GM21723 (cell line): ENCODE measurements at regions not wholly inside any gene's neighbourhood (a gene's known extent, or its start where the extent isn't known, plus 50 kb on each side); places are given as distances from the start of the nearest gene placed in this dataset.

Experiments
- ATAC-seq: cut with Tn5 transposase; IDR thresholded peaks from one replicate; pipeline ENCODE4 v1.9.1; 2021; ENCODE audit warnings: mild to moderate bottlenecking, moderate library complexity; ENCODE audit not compliant: unreplicated experiment

DNA sequence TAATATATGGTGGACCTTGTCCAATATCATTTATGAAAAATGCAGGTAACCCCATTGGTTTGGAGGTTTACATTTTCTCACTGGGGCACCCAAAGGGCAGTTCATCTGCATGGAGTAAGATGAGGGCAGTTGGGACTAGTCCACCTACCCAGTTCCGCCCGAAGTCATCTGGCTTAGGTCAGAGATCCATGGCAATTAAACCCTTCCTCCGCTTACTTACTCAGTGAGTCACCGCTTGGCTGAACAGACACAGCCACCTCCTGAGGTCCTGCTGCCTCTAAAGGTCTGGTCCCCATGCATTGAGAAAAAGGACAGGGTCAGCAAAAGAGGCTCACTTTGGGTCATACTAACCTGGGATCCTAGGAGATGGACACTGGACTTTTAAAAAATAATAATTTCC lies 102.9 kb upstream of the PRL start:
- ATAC-seq: no peak

DNA sequence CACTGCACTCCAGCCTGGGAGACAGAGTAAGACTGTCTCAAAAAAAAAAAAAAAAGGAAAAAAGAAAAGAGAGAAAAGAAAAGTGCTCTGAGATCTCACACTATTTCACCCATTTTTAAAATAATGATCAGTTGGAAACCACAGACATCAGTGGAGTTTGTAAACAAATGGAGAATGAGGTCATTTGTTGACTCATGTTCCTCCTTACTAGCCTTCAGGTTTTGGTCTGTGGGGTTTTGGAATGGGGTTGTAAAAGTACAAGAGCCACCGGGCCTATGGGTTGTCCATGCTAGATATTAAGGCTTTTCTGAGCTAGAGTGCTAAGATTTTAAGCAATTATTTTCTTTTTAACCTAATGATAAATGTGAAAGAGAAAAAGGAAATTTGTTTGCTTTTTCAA lies 104.4 kb upstream of the PRL start:
- no peak for ATAC-seq

DNA sequence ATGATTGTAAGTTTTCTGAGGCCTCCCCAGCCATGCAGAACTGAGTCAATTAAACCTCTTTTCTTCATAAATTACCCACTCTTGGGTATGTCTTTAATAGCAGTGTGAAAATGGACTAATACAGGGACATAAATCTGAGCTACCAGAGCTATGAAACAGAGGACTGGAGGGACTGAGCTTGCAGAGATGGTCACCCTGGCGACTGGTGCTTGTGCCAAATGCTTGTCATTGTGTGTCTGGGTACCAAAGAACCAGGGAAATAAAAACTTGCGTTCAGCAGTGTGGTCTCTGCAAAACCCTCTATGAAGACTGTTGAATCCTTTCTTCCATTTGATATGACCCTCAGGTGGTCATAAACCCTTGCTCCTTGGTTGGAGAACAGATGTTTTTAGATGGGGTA lies 105.1 kb upstream of the PRL start:
- no peak for ATAC-seq

DNA sequence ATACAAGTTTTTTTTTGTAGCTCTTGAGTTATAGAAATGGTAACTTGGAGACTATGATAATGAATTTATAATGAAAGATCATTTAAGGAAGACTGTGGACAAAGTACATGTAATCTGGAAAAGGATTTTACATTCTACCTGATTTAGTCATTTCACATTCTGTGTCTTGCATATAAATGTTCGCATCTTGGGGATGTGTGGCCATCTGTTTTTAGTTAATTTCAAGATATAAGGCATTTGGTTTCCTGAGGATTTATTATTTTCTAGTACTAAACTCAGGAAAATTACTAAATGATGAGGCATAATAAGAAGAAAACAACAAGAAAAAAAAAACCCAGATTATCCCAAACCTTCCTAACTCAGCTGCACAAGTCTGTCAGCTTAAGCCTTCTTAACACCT lies 112.7 kb upstream of the PRL start:
- ATAC-seq: no peak

DNA sequence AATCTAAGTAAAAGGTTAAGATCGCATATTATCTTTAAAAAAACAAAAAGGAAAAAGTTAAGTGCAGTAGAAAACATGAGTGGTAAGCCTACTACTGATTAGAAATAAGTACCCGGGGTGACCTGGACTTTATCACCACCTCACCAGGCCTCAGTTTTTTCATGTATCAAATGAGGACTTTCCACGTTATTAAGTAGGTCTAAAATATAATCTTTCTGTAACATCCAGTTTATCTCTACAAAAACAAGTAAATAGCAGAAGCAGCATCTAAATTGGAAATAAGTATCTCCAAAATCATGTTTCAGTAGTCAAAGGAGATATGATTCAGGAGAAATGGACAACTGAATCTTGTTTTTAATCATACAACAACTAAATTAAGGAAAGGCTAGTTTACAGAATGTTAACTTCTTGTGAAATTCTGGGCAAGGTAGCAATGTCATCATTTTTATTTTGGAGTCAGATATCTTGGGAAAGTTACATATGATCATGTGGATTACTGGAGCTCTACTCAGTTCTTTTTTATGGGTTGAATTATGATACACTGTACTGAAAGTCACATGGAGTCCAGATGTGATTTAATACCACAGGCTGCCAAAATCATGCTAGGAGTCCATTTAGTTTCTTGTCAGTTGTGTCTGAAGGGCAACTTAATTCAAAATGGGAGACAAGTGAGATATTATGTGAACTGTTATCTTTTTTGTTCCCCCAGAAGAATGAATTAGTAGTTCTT lies 114.7 kb upstream of the PRL start:
- no peak for ATAC-seq

DNA sequence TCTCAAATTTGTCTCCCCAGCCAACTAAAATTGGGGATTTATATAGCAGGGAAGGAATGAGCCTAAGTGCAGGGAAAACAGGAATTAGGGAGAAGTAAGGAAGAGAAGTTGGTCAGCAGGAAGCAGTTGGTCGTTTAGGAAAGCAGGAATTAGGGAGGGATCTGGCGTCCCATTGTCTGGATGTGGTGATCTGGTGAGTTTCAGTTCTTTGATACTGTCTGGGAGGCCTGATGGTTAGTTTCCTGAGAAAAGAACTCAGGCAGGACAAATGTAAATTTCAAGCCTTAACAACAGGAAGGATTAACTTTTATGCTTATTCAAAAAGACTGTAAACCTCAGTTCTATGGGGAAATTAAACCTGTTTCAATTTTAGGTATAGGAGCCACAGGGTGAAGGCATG lies 116.2 kb upstream of the PRL start:
- no peak for ATAC-seq

DNA sequence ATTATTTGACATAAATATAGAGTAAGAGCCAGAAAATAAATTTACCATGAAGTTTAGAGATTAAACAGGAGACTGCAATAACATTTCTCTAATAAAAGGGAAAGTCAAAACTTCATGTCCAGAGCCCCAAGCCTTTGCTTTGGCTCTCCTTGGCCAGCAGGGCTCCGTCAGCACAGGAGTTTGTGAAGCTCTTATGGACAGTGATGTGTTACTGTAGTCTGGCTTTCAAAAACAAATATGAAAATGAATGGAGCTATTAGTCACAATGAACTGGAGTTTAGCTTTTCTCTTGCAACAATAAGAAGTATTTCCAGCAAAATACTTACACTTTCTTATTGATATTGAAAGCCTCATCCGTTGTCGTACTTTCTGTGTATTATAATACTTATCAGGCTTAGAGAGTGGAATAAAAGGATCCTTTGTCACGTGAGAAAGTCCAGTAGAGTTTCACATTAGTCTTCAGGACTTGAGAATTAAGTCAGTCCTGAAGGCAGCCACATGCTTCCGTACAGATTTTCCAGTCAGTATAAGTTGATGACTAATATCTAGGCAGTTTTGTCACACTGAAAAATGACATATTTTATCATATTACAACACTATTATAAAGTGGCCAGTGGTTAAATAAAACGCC lies 117.0 kb upstream of the PRL start:
- ATAC-seq: no peak

DNA sequence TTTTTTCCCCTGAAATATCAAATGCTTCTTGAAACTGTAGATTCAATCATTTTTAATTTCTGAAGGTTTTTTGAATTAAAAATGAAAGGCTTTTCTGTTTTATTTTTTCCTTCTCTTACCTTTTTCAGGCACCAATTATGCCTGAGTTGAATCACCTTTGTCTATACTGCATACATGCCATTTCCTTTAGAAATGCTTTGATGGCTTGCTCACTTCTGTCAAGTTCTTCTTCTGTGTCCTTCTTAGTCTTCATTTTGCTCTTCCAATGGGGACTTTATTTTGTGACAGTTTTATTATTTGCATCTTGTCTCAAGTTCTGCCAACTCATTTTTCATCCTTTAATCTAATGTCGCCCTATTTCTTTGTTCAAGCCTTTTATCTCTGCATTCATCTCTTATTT lies 121.9 kb upstream of the PRL start:
- ATAC-seq: no peak

DNA sequence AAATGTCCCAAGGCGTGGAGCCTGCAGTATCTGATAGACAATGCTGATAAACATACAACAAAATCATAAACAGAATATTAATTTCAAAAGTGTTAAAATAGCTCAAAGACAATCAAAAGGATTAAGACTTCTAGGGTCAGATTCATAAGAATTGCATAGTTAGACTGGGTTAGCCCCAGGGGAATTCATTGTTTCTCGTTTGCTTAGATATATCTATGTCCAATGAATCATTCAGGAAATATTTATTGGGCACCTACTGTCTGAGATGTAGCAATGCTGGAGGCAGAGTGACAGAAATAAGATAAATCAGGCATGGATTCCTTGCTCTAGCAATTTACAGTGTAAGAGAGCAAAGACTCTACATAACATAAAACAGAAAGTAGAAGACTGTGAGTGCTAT lies 124.4 kb upstream of the PRL start:
- no peak for ATAC-seq

DNA sequence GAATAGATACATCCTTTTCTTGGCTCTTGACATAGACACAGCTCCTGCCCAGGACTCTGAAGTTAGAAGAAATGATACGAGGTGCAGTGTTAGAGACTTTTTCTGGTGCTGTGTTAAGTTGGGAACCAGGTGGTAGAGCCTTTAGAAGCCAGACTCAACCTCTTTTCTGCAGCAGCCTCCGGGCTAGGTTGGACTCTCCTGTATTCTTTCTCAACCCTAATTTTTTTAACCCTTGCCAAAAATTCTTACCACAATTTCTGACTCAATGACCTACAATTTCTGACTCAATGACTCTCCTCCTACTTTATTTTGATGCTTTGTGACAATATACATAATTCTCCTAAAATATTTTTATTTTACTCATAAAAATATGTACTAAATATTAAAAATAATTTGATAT lies 127.4 kb upstream of the PRL start:
- no peak for ATAC-seq

DNA sequence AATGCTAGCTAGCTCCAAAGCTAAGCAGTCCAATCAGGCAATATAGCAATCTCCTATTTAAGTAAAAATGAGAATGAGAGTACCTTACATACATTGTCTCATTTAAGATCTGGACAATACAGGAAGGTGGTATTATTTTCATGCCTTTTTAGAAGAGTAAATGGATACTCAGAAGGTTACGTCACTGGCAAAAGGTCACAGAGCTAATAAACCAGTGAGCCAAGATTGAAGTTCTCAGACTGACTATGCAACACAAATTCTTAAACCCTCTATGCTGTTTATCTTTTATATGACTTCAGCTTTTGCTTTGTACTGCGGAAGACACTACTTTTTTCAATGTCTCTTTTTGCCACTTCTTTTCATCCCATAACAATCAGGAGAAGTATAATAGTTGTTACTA lies 135.2 kb upstream of the PRL start:
- ATAC-seq: no peak

DNA sequence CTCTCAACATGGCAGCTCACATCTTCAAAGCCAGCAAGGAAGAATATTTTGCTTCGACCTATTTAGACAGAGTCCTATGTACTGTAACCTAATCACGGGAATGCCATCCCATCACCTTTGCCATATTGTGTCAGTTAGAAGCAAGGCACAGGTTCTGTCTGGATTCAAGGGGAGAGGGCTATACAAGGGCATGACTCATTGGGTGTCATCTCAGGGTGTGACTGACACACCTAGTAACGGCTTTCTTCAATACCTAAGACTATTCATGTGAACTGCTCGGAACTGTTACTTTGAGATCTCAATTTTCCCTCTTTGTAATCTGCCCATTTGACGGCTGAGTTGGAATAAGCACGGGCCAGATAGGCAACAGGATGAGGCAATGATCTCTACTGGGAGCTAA lies 135.6 kb upstream of the HDGFL1 start:
- ATAC-seq: no peak

DNA sequence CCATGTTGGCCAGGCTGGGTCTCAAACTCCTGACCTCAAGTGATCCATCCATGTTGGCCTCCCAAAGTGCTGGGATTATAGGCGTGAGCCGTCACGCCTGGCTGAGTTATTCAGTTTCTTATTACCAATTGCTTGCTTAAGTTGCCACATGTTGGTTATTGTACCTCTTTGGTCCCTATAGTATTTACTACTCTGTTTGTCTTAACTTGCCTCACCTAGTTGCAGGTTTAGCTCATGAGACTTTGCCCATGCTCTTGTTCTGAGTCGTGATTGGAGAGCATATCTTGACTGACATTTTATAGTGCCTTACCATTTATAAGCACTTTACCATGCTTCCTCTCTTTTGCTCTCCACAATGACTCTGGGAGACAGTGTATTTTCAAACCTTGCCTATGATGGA lies 134.2 kb upstream of the HDGFL1 start:
- no peak for ATAC-seq

DNA sequence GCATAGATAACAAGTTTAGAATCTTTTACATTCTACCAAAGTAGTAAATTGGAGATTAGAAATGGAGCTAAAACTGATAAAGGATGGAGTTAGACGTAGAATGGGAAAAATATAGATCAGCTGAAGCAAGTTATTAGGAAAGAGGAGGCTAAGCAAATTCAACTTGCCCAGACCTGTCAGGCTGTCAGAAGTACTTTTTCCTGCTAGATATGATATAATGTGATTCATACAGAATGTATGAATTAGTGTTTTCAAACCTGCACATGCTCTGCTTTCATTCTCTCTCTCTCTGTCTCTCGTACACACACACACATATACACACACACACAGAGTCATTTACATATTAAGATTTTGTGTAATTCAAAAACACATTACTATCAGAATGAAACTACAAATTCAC lies 133.2 kb upstream of the HDGFL1 start:
- no peak for ATAC-seq

DNA sequence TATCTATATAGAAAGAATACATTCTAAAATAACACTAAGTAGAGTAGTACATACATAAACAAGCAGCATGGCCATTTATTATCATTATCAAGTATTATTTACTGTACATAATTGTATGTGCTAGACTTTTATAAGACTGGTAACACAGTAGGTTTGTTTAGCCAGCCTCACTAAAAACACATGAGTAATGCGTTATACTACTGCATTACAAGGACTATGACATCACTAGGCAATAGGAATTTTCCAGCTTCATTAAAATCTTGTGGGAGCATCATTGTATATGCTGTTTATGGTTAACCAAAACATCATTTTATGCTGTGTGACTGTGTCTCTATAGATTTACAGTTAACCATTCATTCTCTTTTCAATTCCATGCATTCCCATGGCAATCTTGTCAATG lies 131.7 kb upstream of the HDGFL1 start:
- no peak for ATAC-seq

DNA sequence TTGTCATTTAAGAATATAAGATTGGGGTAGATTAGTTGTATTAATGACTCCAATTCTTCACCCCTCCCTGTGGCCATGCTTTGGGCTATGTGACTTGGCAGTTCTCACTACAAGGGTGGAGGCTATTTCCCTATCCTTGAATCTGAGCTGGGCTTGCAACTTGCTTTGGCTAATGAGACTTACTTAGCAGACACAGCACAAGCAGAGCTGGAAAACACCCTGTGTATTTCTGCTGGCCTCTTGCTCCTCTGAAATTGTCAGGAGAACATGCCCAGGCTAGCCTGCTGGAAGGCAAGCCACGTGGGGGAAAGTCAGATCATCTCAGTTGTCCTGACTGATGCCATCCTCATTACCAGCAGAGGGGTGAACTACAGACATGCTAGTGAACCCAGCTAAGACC lies 126.5 kb upstream of the HDGFL1 start:
- ATAC-seq: no peak

DNA sequence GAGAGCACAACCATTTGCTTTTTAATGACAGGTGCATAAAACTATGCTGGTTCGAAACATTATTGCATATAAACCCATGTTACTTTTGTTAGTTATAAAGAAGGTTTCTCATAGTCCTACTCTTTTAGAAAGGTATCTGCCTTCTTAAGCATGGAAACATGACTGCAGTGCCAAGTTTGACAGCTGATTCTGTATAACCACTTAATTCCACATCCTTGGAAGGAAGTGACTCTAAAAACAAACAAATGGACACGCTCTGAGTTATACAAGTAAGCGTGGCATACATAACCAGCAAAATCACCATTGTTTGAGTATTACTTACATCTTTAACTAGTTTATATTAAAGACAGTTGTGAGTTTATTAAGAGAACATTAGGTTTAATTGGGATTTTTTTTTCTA lies 125.0 kb upstream of the HDGFL1 start:
- ATAC-seq: no peak

DNA sequence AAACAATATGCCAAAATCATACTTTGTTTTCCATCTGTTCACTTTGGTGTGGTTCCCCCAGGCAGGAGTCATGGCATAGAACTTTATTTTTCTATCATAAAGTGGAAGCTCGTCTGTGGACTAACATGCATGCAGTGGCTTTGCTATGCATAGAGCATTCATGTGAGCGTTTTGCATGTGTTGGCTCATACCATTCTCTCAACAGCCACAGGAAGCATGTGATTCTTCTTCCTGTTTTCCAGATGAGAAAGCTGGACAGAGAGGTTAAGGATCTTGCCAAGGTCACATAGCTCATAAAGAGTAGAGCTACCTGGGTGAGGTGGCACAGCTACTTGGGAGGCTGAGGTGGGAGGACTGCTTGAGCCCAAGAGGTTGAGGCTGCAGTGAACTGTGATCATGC lies 123.4 kb upstream of the HDGFL1 start:
- no peak for ATAC-seq

DNA sequence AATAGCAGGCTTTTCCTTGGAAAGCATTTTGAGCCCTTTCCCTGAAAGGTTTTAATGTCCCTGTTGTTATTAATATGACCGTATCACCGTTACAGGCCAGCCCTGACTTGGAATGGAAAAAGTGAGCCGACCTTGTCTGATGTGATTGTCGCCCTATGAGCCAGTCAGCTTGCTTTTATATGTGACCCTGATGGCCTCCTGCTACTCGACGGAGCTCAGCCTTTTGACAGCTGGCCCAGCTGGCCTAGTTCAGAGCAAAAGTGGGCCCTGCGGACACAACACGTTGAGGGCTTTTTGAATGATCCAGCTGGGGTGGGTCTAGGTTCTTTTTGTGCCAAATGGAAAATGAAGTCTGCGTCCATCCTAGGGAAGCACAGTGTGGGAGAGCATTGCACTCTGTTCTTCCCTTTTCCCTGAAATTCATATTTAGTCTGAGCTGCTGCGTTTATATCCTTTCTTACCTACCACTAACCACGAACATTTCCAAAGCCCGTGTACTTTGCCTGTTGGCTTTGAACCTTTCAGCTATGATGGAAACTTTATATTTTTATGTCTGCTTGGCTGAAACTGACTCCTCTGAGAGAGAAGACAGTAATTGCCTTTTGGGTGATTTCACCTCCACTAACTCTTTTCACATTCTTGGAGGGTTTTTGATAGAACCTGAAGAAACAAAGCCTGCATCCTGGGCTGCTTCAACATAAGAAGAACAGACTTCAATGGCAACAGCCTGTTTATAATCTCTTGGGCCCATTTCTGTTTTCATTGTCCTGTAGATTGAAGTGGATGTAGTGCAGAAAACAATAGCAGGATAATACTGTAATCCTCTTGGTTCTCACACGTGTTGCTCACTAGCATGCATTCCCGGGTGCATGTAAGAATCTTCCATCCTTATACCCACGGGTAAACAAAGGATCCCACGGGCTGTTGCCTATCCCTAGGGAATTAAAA lies 121.8 kb upstream of the HDGFL1 start:
- no peak for ATAC-seq

DNA sequence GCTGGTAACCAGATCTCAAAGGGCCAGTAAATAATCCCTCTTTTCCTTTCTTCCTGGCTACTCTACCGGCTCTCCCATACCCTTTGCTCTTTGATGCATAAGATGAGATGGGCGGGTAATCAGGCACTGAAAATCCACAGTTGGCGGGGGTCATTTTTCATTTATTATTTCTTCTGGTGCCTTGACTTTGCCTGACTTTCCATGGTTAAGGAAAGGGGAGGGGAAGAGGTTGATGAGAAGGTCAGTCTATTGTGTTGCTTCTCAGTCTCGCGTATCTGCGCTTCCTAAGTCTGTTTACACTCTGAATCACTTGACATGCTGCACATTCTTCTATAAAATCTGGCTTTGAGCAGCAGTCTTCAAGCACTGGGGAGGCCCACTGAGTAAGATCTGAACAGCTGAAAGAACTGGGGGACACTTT lies 121.1 kb upstream of the HDGFL1 start:
- no peak for ATAC-seq

DNA sequence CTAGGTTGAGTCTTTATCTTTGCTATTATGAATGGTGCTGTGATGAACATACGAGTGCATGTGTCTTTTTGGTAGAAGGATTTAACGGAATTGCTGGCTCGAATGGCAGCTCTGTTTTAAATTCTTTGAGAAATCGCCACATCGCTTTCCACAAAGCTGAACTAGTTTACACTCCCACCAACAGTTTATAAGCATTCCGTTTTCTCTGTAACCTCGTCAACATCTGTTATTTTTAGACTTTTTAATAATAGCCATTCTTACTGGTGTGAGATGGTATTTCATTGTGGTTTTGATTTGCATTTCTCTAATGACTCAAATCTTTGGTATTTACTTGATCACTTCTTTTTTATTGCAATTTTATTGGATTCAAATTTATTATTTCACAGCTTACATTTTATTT lies 117.4 kb upstream of the HDGFL1 start:
- ATAC-seq: no peak

DNA sequence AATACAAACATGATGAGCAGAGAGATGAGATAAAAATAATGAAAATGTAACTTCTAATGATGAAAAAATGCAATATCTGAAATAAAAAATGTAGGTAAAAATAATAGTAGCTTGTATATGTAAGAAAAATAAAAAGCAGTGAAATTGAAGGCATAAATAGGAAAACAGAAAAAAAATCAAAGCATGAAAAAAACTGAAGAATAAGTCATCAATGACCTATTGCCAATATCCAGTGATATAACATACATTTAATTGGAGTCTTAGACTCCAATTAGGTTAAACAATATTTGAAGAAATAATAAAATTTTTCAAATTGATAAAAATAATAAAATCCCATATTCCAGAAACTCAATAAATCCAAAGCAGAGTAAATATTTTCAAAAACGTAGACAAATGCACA lies 114.0 kb upstream of the HDGFL1 start:
- ATAC-seq: no peak
